ENCODE measurements at regions not wholly inside any gene's neighbourhood (a gene's known extent, or its start where the extent isn't known, plus 50 kb on each side); places are given as distances from the start of the nearest gene placed in this dataset.
A peak's percentile ranks its signal among the peaks of the same experiment; 100 is the strongest.

DNA sequence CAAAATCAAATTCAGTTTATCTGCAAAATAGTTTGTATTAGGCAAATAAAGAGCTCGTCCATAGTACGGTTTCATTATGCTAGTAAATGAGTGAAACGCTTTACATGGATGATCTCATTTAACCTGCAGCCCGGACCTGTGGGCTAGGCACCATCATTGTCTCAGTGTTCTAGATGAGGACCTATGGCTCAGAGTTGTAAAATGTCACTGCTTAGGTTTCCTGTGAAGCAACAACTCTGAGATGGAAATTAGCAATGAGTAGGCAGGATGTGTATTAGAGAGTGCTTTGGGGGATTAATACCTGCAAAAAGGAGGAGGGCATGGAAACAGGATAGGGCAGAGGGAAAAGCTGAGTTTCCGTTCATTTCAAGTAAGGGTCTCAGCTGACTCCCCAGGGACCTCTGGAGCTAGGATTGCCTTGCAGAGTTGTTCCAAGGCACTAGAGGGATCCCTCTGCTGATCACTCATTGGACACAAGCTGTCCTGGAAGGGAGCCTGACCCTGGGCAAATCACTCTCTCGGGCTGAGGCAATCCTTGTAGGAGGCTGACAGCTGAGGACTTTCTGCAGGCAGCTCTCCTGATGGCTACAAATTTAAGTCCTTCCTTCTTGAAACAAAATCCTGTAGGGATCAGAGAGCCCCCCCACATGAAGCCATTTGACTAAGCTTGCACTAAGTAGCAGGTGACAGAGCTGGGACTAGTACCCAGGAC, 58.8 kb upstream of the SIX2 start:
- WGBS, 4 donors = 58 to 76% (median 63%) methylated on average over 5 to 6 of the region's 6 CpGs
- H3K27ac ChIP-seq = no peak overlapping the region
- ATAC-seq (peak in 2 of 4 donors; percentile 50 to 71), DNase-seq (no peak)
- H3K4me1 ChIP-seq = no peaks in the 10 kb centered on the region
- no peaks in the 10 kb centered on the region for H3K9me3 ChIP-seq
- no peak overlapping the region for H3K4me3 ChIP-seq
- H3K27me3 ChIP-seq = peaks cover 0 to 30% (median 3%) of the 10 kb centered on the region in 9 donors
- no peaks in the 10 kb centered on the region for H3K36me3 ChIP-seq
- TF ChIP-seq, protein P1, sequence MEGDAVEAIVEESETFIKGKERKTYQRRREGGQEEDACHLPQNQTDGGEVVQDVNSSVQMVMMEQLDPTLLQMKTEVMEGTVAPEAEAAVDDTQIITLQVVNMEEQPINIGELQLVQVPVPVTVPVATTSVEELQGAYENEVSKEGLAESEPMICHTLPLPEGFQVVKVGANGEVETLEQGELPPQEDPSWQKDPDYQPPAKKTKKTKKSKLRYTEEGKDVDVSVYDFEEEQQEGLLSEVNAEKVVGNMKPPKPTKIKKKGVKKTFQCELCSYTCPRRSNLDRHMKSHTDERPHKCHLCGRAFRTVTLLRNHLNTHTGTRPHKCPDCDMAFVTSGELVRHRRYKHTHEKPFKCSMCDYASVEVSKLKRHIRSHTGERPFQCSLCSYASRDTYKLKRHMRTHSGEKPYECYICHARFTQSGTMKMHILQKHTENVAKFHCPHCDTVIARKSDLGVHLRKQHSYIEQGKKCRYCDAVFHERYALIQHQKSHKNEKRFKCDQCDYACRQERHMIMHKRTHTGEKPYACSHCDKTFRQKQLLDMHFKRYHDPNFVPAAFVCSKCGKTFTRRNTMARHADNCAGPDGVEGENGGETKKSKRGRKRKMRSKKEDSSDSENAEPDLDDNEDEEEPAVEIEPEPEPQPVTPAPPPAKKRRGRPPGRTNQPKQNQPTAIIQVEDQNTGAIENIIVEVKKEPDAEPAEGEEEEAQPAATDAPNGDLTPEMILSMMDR (IDR thresholded peaks at IDR 0.05) = no peak
- no peak for TF ChIP-seq POLR2A (IDR thresholded peaks at IDR 0.05)
- intact Hi-C loops (cut with DNase I) = no loop called here

All from heart left ventricle (tissue), 16 donors.